Neural cell (in vitro differentiated cells): ENCODE measurements at regions not wholly inside any gene's neighbourhood (a gene's known extent, or its start where the extent isn't known, plus 50 kb on each side); places are given as distances from the start of the nearest gene placed in this dataset.

Experiments
- H2AFZ ChIP-seq: fragments of 200-600, 300-800 bp; sonication (generic), shearing (Covaris generic); 2 replicates; pipeline ENCODE4 v1.6.0; 2014; ENCODE audit warnings: low read depth, mild to moderate bottlenecking, antibody characterized with exemption, low read length, moderate library complexity
- H3F3A ChIP-seq: fragments of 200-600 bp; shearing (Covaris generic); 2 replicates; pipeline ENCODE4 v1.6.1; 2016; ENCODE audit warnings: mild to moderate bottlenecking, moderate library complexity, mixed read lengths, antibody characterized with exemption, low read length; ENCODE audit not compliant: insufficient read depth, poor library complexity, severe bottlenecking
- H3K27ac ChIP-seq: fragments of 200-600, 300-800 bp; sonication (generic), shearing (Covaris generic); 2 replicates; pipeline ENCODE4 v1.5.1; 2014; ENCODE audit warnings: mild to moderate bottlenecking, low read length, moderate library complexity
- H3K27me3 ChIP-seq: fragments of 300-800, 200-600 bp; sonication (generic), shearing (Covaris generic); 2 replicates; pipeline ENCODE4 v1.6.0; 2014; ENCODE audit warnings: mild to moderate bottlenecking, low read depth, low read length, moderate library complexity; ENCODE audit not compliant: insufficient read depth
- H3K36me3 ChIP-seq: fragments of 300-800, 200-600 bp; sonication (generic), shearing (Covaris generic); 2 replicates; pipeline ENCODE4 v1.5.1; 2014; ENCODE audit warnings: mild to moderate bottlenecking, antibody characterized with exemption, low read length, moderate library complexity; ENCODE audit not compliant: insufficient read depth
- H3K4me2 ChIP-seq: fragments of 300-800, 200-600 bp; sonication (generic), shearing (Covaris generic); 2 replicates; pipeline ENCODE4 v1.6.0; 2014; ENCODE audit warnings: mild to moderate bottlenecking, low read length
- H3K4me3 ChIP-seq: fragments of 300-800, 200-600 bp; sonication (generic), shearing (Covaris generic); 2 replicates; pipeline ENCODE4 v1.5.1; 2014; ENCODE audit warnings: mild to moderate bottlenecking, low read length, moderate library complexity
- H3K79me2 ChIP-seq: fragments of 200-600 bp; shearing (Covaris generic); replicated peaks from 2 replicates; pipeline ENCODE4 v1.6.0; 2014; ENCODE audit warnings: mild to moderate bottlenecking, low read length, moderate library complexity; ENCODE audit not compliant: insufficient read depth
- H3K9ac ChIP-seq: fragments of 300-800, 200-600 bp; sonication (generic), shearing (Covaris generic); 2 replicates; pipeline ENCODE4 v1.6.1; 2016; ENCODE audit warnings: mild to moderate bottlenecking, low read length, mixed read lengths
- H3K9me2 ChIP-seq: fragments of 200-600 bp; shearing (Covaris generic); 2 replicates; pipeline ENCODE4 v1.6.1; 2016; ENCODE audit warnings: mild to moderate bottlenecking, low read length, mixed read lengths; ENCODE audit not compliant: insufficient read depth
- H3K9me3 ChIP-seq: fragments of 200-600, 300-800 bp; sonication (generic), shearing (Covaris generic); 2 replicates; pipeline ENCODE4 v1.6.1; 2016; ENCODE audit warnings: mild to moderate bottlenecking, mixed run types, low read length, moderate library complexity, mixed read lengths
- H4K20me1 ChIP-seq: fragments of 200-600 bp; shearing (Covaris generic); 2 replicates; pipeline ENCODE4 v1.6.1; 2016; ENCODE audit warnings: mild to moderate bottlenecking, mixed run types; ENCODE audit not compliant: insufficient read depth
- CTCF ChIP-seq: fragments of 450-650 bp; IDR thresholded peaks from 2 replicates; pipeline ENCODE4 v1.5.1; 2014; ENCODE audit warnings: antibody characterized with exemption, mild to moderate bottlenecking, moderate library complexity; ENCODE audit not compliant: poor library complexity, severe bottlenecking
- EP300 ChIP-seq: fragments of 450-650 bp; conservative IDR thresholded peaks from 2 replicates; pipeline ENCODE4 v1.6.1; 2014; ENCODE audit warnings: antibody characterized with exemption, mild to moderate bottlenecking, moderate library complexity; ENCODE audit not compliant: poor library complexity, severe bottlenecking
- EZH2 ChIP-seq: fragments of 200-600, 300-800 bp; shearing (Covaris generic), sonication (generic); IDR thresholded peaks from 2 replicates; pipeline ENCODE4 v1.6.1; 2014; ENCODE audit warnings: antibody characterized with exemption, low read length, borderline replicate concordance, mild to moderate bottlenecking; ENCODE audit not compliant: insufficient read depth, poor library complexity, severe bottlenecking
- MXI1 ChIP-seq: fragments of 450-650 bp; conservative IDR thresholded peaks from 2 replicates; pipeline ENCODE4 v1.6.1; 2014; ENCODE audit warnings: antibody characterized with exemption, mild to moderate bottlenecking; ENCODE audit not compliant: poor library complexity, severe bottlenecking
- POLR2AphosphoS5 ChIP-seq: IDR thresholded peaks from 2 replicates; pipeline ENCODE4 v1.6.1; 2012
- RAD21 ChIP-seq: fragments of 450-650 bp; conservative IDR thresholded peaks from 2 replicates; pipeline ENCODE4 v1.6.1; 2014; ENCODE audit warnings: antibody characterized with exemption, mild to moderate bottlenecking, moderate library complexity
- REST ChIP-seq: IDR thresholded peaks from 2 replicates; pipeline ENCODE4 v1.6.1; 2012; ENCODE audit warnings: borderline replicate concordance
- SMC3 ChIP-seq: fragments of 450-650 bp; conservative IDR thresholded peaks from 2 replicates; pipeline ENCODE4 v1.6.1; 2014; ENCODE audit warnings: antibody characterized with exemption, mild to moderate bottlenecking, moderate library complexity; ENCODE audit not compliant: poor library complexity
- TAF1 ChIP-seq: IDR thresholded peaks from 2 replicates; pipeline ENCODE4 v1.6.1; 2012; ENCODE audit warnings: low read depth

GRCh38 chr11:30740091-30740490 is 153.9 kb upstream of the MPPED2 start:
- no peak for TF ChIP-seq REST
- no peak for TF ChIP-seq CTCF
- TF ChIP-seq EP300: no peak
- TF ChIP-seq RAD21: no peak
- TF ChIP-seq TAF1: no peak
- TF ChIP-seq SMC3: no peak
- no peak for TF ChIP-seq MXI1
- TF ChIP-seq EZH2: no peak
- TF ChIP-seq POLR2AphosphoS5: no peak
- H3F3A ChIP-seq: no peaks in the 10 kb centered on the region
- no peaks in the 10 kb centered on the region for H3K9me2 ChIP-seq
- H3K9me3 ChIP-seq: no peaks in the 10 kb centered on the region
- H3K4me3 ChIP-seq: no peak overlapping the region
- no peaks in the 10 kb centered on the region for H3K27me3 ChIP-seq
- H4K20me1 ChIP-seq: no peaks in the 10 kb centered on the region
- no peak overlapping the region for H3K27ac ChIP-seq
- no peaks in the 10 kb centered on the region for H3K79me2 ChIP-seq
- H3K4me2 ChIP-seq: no peak overlapping the region
- H2AFZ ChIP-seq: no peak overlapping the region
- no peaks in the 10 kb centered on the region for H3K36me3 ChIP-seq
- H3K9ac ChIP-seq: no peak overlapping the region

GRCh38 chr11:30735946-30736345 is 149.8 kb upstream of the MPPED2 start:
- no peak overlapping the region for H3K4me2 ChIP-seq
- H3K9me3 ChIP-seq: no peaks in the 10 kb centered on the region
- H3K79me2 ChIP-seq: no peaks in the 10 kb centered on the region
- no peaks in the 10 kb centered on the region for H3K27me3 ChIP-seq
- no peak overlapping the region for H3K4me3 ChIP-seq
- no peaks in the 10 kb centered on the region for H3K9me2 ChIP-seq
- H2AFZ ChIP-seq: no peak overlapping the region
- no peaks in the 10 kb centered on the region for H3F3A ChIP-seq
- no peaks in the 10 kb centered on the region for H3K36me3 ChIP-seq
- H3K27ac ChIP-seq: no peak overlapping the region
- H3K9ac ChIP-seq: no peak overlapping the region
- no peaks in the 10 kb centered on the region for H4K20me1 ChIP-seq
- no peak for TF ChIP-seq RAD21

- no peaks in the 10 kb centered on the region for H3K36me3 ChIP-seq
- H3K4me3 ChIP-seq: no peak overlapping the region
- no peaks in the 10 kb centered on the region for H3K79me2 ChIP-seq
- no peak overlapping the region for H3K9ac ChIP-seq
- H3K4me2 ChIP-seq: no peak overlapping the region
- H2AFZ ChIP-seq: no peak overlapping the region
- H3K9me2 ChIP-seq: no peaks in the 10 kb centered on the region
- H3K27ac ChIP-seq: no peak overlapping the region
- no peaks in the 10 kb centered on the region for H3K9me3 ChIP-seq
- no peaks in the 10 kb centered on the region for H3F3A ChIP-seq
- TF ChIP-seq POLR2AphosphoS5: peak; percentile 56
- TF ChIP-seq EP300: peak; percentile 88
- TF ChIP-seq REST: no peak
- no peak for TF ChIP-seq TAF1
- H3K27me3 ChIP-seq: no peaks in the 10 kb centered on the region
- no peaks in the 10 kb centered on the region for H4K20me1 ChIP-seq
Measured at GRCh38 chr11:30733748-30734147, 147.6 kb upstream of the MPPED2 start.
